NB4 (cell line): ENCODE measurements at regions not wholly inside any gene's neighbourhood (a gene's known extent, or its start where the extent isn't known, plus 50 kb on each side); places are given as distances from the start of the nearest gene placed in this dataset.
A peak's percentile ranks its signal among the peaks of the same experiment; 100 is the strongest.
"Not testable (repeated sequence)": the region's sequence is repeated elsewhere in the genome, so short reads cannot be mapped to it uniquely, and the experiment has no call there.

Experiments
- DNase-seq: peaks from one replicate; pipeline ENCODE4 v3.0.0; 2010; ENCODE audit warnings: low read depth
- H3K4me3 ChIP-seq: one replicate; pipeline ENCODE4 v1.5.1; 2011; ENCODE audit warnings: mild to moderate bottlenecking, low read depth, low read length, moderate library complexity
- MYC ChIP-seq: IDR thresholded peaks from 2 replicates; pipeline ENCODE4 v1.6.1; 2011; ENCODE audit warnings: low read depth, low read length
- POLR2A ChIP-seq: IDR thresholded peaks from 2 replicates; pipeline ENCODE4 v1.6.1; 2011; ENCODE audit warnings: mild to moderate bottlenecking; ENCODE audit not compliant: insufficient read length; ENCODE audit errors: extremely low read depth
- TF ChIP-seq, protein P1 (sequence below): IDR thresholded peaks from one replicate; pipeline ENCODE4 v1.5.1; 2012; ENCODE audit warnings: low read depth, low read length
- TF ChIP-seq, protein P2 (sequence below): IDR thresholded peaks from 2 replicates; pipeline ENCODE4 v1.6.1; 2011; ENCODE audit warnings: low read depth, low read length

DNA sequence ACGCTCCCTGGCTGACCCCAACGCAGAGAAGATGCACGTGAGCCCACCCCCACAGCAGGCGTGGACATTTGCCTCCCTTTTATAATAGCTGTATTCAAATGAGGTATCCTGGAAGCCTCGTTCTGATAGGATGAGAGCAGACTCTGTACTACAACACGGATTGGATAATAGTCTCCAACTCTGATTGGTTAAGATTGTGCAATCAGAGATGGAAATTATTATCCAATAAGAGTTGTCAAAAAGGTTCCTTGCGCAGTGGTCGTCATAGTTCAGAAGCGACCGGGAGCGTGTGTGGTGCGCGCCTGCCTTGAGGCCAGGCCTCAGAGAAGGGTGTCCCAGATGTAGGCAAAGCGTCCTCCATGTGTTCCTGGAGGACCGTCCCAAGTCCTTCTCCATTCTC lies 104.6 kb downstream of the USP22 start:
- no peak overlapping the region for H3K4me3 ChIP-seq
- DNase-seq, result no peak
- no peak for TF ChIP-seq MYC
- TF ChIP-seq POLR2A, result no peak
- TF ChIP-seq, protein P1, sequence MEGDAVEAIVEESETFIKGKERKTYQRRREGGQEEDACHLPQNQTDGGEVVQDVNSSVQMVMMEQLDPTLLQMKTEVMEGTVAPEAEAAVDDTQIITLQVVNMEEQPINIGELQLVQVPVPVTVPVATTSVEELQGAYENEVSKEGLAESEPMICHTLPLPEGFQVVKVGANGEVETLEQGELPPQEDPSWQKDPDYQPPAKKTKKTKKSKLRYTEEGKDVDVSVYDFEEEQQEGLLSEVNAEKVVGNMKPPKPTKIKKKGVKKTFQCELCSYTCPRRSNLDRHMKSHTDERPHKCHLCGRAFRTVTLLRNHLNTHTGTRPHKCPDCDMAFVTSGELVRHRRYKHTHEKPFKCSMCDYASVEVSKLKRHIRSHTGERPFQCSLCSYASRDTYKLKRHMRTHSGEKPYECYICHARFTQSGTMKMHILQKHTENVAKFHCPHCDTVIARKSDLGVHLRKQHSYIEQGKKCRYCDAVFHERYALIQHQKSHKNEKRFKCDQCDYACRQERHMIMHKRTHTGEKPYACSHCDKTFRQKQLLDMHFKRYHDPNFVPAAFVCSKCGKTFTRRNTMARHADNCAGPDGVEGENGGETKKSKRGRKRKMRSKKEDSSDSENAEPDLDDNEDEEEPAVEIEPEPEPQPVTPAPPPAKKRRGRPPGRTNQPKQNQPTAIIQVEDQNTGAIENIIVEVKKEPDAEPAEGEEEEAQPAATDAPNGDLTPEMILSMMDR, result no peak
- TF ChIP-seq, protein P2, sequence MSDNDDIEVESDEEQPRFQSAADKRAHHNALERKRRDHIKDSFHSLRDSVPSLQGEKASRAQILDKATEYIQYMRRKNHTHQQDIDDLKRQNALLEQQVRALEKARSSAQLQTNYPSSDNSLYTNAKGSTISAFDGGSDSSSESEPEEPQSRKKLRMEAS, result no peak

DNA sequence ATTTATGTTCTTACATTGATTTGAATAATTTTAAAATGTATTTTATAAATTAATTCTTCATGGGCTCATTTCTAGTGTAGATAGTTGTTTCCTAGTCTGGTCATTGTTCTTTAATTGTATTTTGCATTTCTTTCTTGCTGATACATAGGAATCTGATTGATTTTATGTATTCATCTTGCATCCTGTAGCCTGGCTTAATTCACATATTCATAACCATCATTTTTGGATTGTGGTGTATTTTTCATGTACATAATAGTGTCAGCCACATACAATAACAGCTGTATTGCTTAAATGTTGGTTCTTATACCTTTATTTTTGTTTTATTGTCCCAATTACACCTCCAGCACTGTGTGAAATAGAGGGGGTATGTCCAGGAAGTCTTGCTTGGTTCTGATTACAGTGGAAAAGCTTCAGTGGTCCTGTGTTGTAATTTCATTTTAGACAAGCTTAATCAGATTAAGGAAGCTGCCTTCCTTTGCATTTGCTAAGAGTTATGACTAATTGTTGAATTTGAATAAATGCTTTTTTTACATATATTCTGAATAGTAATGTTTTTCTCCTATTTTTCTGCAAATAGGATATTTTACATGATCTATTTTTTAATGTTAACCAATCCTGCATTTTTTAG lies 103.7 kb downstream of the USP22 start:
- H3K4me3 ChIP-seq, result no peak overlapping the region
- DNase-seq, result no peak
- TF ChIP-seq, protein P2, result no peak
- TF ChIP-seq, protein P1, result no peak
- TF ChIP-seq MYC (no peak), POLR2A (no peak)

DNA sequence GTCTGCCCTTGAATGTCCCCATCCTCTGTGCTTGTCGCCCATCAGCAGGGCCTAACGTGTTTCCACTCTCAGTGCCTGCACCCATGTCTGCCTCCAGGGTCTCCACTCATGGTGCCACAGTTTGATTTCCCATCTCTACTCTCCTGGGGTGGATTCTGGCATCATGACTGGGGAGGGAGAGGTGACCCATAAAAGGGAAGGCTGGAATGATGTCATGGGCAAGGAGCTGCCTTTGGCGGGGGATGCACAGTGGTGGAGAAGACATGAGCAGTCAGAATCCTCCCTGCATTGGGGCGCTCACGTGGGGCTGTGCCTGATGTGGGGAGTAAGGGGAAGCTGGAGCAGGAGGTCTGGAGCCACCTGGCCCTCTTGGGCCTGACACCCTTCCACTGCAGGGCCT lies 100.9 kb downstream of the USP22 start:
- DNase-seq, result no peak
- TF ChIP-seq MYC (no peak), POLR2A (no peak)
- TF ChIP-seq, protein P2, result no peak
- TF ChIP-seq, protein P1, result no peak
- H3K4me3 ChIP-seq, result no peak overlapping the region

DNA sequence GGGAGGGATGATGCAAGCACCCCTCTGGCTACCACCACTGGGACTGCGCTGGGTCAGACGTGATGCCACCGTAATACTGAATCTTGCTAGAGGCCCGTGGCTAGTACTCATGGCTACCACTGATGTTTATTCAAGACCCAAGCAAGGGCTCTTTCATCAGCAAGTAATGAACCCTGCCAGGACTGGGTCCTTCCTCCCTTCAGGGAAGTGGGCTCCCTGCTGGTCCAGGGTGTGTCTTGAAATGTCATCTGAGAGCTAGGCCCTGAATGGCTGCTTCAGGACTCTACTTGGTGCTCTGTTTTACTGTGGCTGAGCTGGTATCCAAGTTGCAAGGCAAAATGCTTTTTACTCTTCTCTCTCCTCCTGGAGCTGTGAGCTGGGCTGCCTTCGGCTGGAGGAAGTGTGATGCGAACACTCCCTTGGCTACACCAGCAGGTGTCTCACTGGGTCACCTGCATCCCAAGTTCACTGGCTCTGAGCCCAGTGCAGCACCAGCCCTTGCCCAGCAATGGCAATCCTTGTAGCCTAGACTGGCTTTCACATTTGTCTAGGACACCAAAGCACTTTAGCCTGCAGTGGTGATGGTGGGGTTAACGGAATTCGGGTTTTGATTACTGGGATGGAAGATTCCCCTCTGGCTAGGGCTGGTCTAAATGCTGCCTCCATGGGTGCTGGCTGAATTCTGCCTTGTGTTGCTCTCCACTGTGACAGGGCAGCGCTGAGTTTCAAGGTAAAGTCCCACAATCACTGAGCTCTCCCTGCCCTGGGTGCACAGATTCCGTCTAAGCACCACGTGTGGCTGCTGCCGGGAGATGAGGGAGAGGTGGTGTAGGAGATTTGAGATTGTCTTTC lies 98.6 kb downstream of the USP22 start:
- TF ChIP-seq MYC, result no peak
- TF ChIP-seq, protein P1, result peak; percentile 3
- no peak overlapping the region for H3K4me3 ChIP-seq
- DNase-seq, result peak; percentile 11

DNA sequence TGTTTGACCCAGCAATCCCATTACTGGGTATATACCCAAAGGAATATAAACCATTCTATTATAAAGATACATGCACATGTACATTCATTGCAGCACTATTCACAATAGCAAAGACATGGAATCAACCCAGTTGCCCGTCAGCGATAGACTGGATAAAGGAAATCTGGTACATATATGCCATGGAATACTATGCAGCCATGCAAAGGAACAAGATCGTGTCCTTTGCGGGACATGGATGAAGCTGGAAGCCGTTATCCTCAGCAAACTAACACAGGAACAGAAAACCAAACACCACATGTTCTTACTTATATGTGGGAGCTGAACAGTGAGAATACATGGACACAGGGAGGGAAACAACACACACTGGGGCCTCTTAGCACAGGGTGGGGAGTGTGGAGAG lies 95.1 kb downstream of the USP22 start:
- not testable (repeated sequence) for DNase-seq, H3K4me3 ChIP-seq

DNA sequence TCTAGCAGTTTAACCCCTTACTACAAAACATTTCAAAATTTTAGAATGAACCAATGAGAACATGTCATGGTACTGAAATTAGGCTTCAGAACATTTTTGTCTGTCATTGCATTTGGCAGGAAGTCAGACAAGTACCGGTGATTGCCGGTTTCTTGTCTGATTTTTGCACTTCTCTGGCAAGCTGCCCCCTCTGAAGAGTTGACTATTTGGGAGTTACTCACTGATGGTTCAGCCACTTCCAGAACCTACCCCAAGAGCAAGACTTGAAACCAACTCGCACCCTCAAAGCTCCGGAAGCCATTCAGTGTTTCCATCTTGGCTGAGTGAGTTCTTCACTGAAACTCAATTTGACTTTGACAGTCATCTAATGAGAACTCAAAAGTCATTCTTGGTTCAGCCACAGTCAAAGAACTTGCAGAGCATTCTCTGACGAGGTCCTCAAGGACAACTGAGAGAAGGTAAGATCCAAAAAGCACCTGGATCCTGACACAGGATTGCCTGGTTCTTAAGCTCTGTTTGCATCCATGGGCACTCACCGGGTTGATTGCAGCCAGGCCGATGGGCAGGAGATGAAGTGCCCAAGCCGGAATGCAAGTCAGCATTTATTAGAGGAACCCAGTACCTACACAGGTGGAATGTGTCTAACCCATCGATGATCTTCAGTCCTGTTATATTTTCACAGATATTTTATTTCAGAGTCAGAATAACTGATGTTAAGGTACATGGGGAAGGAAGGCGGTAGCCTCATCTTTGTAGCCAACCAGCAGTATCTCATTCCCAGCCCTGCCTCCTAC lies 93.6 kb downstream of the USP22 start:
- H3K4me3 ChIP-seq, result no peak overlapping the region
- DNase-seq, result no peak
- TF ChIP-seq, protein P2, result no peak
- TF ChIP-seq, protein P1, result no peak
- TF ChIP-seq MYC, result no peak
- TF ChIP-seq POLR2A, result no peak
